ENCODE measurements at regions not wholly inside any gene's neighbourhood (a gene's known extent, or its start where the extent isn't known, plus 50 kb on each side); places are given as distances from the start of the nearest gene placed in this dataset.

DNA sequence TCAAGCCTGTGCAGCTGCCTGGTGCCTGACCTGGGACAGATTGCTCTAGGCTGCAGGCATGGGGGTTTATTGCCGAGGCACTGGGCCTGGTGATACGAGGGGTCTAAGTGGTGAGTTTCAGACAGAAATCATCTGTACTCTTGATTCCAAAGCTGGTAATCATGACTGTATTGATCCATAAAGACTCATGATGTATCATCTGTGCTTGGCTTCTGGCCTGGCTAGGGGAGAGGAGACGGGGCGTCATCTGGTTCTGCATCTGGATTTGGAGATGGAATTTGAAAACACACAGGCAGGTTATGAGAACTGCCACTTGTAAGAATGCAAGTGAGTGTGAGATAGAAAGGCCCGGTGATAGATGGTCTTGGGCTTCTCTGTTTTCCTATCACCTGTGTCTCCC is 337.4 kb upstream of the C2CD4B start:
- TF ChIP-seq EZH2 (IDR thresholded peaks at IDR 0.05; ENCODE audit: low read length): no peak
- TF ChIP-seq, protein P1, sequence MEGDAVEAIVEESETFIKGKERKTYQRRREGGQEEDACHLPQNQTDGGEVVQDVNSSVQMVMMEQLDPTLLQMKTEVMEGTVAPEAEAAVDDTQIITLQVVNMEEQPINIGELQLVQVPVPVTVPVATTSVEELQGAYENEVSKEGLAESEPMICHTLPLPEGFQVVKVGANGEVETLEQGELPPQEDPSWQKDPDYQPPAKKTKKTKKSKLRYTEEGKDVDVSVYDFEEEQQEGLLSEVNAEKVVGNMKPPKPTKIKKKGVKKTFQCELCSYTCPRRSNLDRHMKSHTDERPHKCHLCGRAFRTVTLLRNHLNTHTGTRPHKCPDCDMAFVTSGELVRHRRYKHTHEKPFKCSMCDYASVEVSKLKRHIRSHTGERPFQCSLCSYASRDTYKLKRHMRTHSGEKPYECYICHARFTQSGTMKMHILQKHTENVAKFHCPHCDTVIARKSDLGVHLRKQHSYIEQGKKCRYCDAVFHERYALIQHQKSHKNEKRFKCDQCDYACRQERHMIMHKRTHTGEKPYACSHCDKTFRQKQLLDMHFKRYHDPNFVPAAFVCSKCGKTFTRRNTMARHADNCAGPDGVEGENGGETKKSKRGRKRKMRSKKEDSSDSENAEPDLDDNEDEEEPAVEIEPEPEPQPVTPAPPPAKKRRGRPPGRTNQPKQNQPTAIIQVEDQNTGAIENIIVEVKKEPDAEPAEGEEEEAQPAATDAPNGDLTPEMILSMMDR (optimal IDR thresholded peaks at IDR 0.05 in 1 of 3, IDR thresholded peaks at IDR 0.05 in 1 of 3, conservative IDR thresholded peaks at IDR 0.05 in 1 of 3; ENCODE audit: extremely low read depth in 1 of 3, insufficient read depth in 2 of 3, low read length in 3 of 3): no peak

Measured in keratinocyte (primary cell).